ENCODE measurements at regions not wholly inside any gene's neighbourhood (a gene's known extent, or its start where the extent isn't known, plus 50 kb on each side); places are given as distances from the start of the nearest gene placed in this dataset.

DNA sequence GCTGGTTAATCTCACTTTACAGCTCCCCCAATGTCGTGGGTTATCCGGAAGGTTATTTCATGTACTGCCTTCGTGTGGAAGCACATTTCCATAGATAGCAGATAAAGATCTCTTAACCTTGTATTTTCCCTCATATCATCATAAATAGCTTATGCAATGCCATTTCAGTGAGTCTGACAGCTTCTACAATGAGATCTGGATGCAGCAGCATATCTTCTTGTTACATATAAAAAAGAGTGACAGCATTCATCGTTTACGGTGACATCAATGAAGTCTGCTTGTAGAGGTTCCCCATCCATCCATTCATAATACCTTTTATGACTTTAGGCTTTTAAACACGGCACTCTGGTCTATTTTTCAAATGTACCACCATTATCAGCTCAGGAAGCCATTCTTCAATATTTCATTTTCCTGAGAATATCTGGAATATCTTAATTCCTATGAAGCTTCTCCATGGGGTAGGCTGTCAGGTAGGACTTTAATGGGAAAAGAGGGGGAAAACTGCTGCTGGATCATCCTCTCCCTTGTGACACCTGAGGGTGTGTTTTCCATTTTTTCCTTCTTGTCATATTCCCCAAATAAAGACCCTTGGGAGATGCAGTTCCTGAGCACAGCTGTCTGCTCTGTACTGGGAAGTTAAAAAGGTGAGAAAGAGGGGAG lies 51.9 kb upstream of the CTBP2 start:
- H2AFZ ChIP-seq (ENCODE audit: control insufficient read depth, low read length): no peak overlapping the region
- dilution Hi-C loops (cut with MboI; ENCODE audit: extremely low pct_ligation_motif_present, low sequenced_read_pairs): no loop called here
- H3K9me1 ChIP-seq (ENCODE audit: control insufficient read depth, extremely low read depth, insufficient read depth, low read length): no peaks in the 10 kb centered on the region
- H4K20me1 ChIP-seq (ENCODE audit: control insufficient read depth, extremely low read depth, insufficient read depth, low read length): no peaks in the 10 kb centered on the region
- no peak overlapping the region for H3K4me2 ChIP-seq (ENCODE audit: control insufficient read depth, extremely low read depth, insufficient read depth, low read depth, low read length)
- no peaks in the 10 kb centered on the region for H3K27me3 ChIP-seq (ENCODE audit: control insufficient read depth, extremely low read depth, insufficient read depth, low read length)
- H3K9me3 ChIP-seq (ENCODE audit: control insufficient read depth, low read depth, low read length): no peaks in the 10 kb centered on the region
- no peak overlapping the region for H3K4me3 ChIP-seq (ENCODE audit: control insufficient read depth in 2 of 3, extremely low read depth in 1 of 3, insufficient read depth in 2 of 3, low read depth in 1 of 3, low read length in 3 of 3)
- no peak overlapping the region for H3K27ac ChIP-seq (ENCODE audit: control insufficient read depth, insufficient read depth, low read length)
- no peak for TF ChIP-seq EZH2 (IDR thresholded peaks at IDR 0.05; ENCODE audit: low read length)
- TF ChIP-seq, protein P1, sequence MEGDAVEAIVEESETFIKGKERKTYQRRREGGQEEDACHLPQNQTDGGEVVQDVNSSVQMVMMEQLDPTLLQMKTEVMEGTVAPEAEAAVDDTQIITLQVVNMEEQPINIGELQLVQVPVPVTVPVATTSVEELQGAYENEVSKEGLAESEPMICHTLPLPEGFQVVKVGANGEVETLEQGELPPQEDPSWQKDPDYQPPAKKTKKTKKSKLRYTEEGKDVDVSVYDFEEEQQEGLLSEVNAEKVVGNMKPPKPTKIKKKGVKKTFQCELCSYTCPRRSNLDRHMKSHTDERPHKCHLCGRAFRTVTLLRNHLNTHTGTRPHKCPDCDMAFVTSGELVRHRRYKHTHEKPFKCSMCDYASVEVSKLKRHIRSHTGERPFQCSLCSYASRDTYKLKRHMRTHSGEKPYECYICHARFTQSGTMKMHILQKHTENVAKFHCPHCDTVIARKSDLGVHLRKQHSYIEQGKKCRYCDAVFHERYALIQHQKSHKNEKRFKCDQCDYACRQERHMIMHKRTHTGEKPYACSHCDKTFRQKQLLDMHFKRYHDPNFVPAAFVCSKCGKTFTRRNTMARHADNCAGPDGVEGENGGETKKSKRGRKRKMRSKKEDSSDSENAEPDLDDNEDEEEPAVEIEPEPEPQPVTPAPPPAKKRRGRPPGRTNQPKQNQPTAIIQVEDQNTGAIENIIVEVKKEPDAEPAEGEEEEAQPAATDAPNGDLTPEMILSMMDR (optimal IDR thresholded peaks at IDR 0.05 in 1 of 3, IDR thresholded peaks at IDR 0.05 in 1 of 3, conservative IDR thresholded peaks at IDR 0.05 in 1 of 3; ENCODE audit: extremely low read depth in 1 of 3, insufficient read depth in 2 of 3, low read length in 3 of 3): no peak
- H3K36me3 ChIP-seq (ENCODE audit: control insufficient read depth in 2 of 2, extremely low read depth in 1 of 2, insufficient read depth in 2 of 2, low read length in 2 of 2): no peaks in the 10 kb centered on the region
- no peak overlapping the region for H3K9ac ChIP-seq (ENCODE audit: control insufficient read depth, extremely low read depth, insufficient read depth, low read length)
- H3K79me2 ChIP-seq (ENCODE audit: control insufficient read depth, insufficient read depth, low read length): no peaks in the 10 kb centered on the region
- DNase-seq (ENCODE audit: low read depth, low spot score) (no peak), FAIRE-seq (no peak)
- peaks cover 8% of the 10 kb centered on the region for H3K4me1 ChIP-seq (ENCODE audit: control insufficient read depth, extremely low read depth, insufficient read depth, low read length)

Small RNA genes in the stretch of these regions (small RNA-seq; reads per million reads assigned to genes)
- gene RPS27P18 (ENCODE audit: insufficient read length in 3 of 3, low read depth in 3 of 3, low replicate concordance in 1 of 3): 0 reads per million in 3 experiments

Data from keratinocyte (primary cell).